ENCODE measurements at regions not wholly inside any gene's neighbourhood (a gene's known extent, or its start where the extent isn't known, plus 50 kb on each side); places are given as distances from the start of the nearest gene placed in this dataset.

DNA sequence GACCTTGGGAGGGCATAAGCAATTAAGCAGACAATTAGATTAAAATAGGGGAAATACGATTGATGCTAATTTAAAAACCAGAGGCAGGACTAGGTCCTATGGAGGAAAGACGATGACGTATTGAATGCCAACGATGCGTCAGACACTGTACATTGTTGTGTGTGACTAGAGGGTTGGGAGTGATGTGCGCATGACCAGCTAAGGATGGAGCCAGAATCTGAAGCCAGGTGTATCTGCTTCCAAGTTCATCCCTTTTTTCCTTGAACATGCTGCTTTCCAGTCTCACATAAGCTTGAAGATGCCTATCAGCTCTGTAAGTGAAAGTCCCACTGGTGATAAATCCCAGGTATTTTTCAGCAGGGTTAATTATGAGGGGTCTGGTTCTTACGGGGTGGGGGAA is 576.2 kb downstream of the MATN1 start:
- TF ChIP-seq YY1 (IDR thresholded peaks at IDR 0.05; ENCODE audit: insufficient read depth, insufficient read length) (no peak), ZNF274 (IDR thresholded peaks at IDR 0.05; ENCODE audit: low read depth, low read length) (no peak), SUZ12 (IDR thresholded peaks at IDR 0.05; ENCODE audit: extremely low read depth, insufficient read depth, insufficient read length) (no peak)

Data from NT2/D1 (cell line).